ENCODE measurements at regions not wholly inside any gene's neighbourhood (a gene's known extent, or its start where the extent isn't known, plus 50 kb on each side); places are given as distances from the start of the nearest gene placed in this dataset.
"Not testable (repeated sequence)": the region's sequence is repeated elsewhere in the genome, so short reads cannot be mapped to it uniquely, and the experiment has no call there.

- DNase-seq: no peak
Observed at GRCh38 chr18:73045037-73045436, 177.2 kb upstream of the NETO1 start.

GRCh38 chr18:73043611-73044010 lies 175.8 kb upstream of the NETO1 start:
- DNase-seq: no peak

GRCh38 chr18:73043211-73043610 lies 175.4 kb upstream of the NETO1 start:
- DNase-seq: no peak

GRCh38 chr18:73040247-73040646 lies 172.5 kb upstream of the NETO1 start:
- no peak for DNase-seq

GRCh38 chr18:73038336-73038735 lies 170.5 kb upstream of the NETO1 start:
- DNase-seq: no peak

- DNase-seq: no peak
Observed at GRCh38 chr18:73023975-73024374, 156.2 kb upstream of the NETO1 start.

- no peak for DNase-seq
Observed at GRCh38 chr18:73009691-73010090, 141.9 kb upstream of the NETO1 start.

- DNase-seq: no peak
Observed at GRCh38 chr18:73007915-73008308, 140.1 kb upstream of the NETO1 start.

GRCh38 chr18:73007195-73007914 lies 139.6 kb upstream of the NETO1 start:
- no peak for DNase-seq

- no peak for DNase-seq
Observed at GRCh38 chr18:73006331-73006730, 138.5 kb upstream of the NETO1 start.

- DNase-seq: no peak
Observed at GRCh38 chr18:73004260-73004659, 136.5 kb upstream of the NETO1 start.

- no peak for DNase-seq
Observed at GRCh38 chr18:72999971-73000607, 132.3 kb upstream of the NETO1 start.

- no peak for DNase-seq
Observed at GRCh38 chr18:72995558-72995957, 127.8 kb upstream of the NETO1 start.

GRCh38 chr18:72993250-72993649 lies 125.5 kb upstream of the NETO1 start:
- no peak for DNase-seq

- no peak for DNase-seq
Observed at GRCh38 chr18:72991379-72991778, 123.6 kb upstream of the NETO1 start.

- not testable (repeated sequence) for DNase-seq
Observed at GRCh38 chr18:72987570-72987969, 119.8 kb upstream of the NETO1 start.

- no peak for DNase-seq
Observed at GRCh38 chr18:72986103-72986502, 118.3 kb upstream of the NETO1 start.

GRCh38 chr18:72985686-72986085 lies 117.9 kb upstream of the NETO1 start:
- no peak for DNase-seq

- no peak for DNase-seq
Observed at GRCh38 chr18:72984290-72984689, 116.5 kb upstream of the NETO1 start.

GRCh38 chr18:72973841-72974240 lies 106.1 kb upstream of the NETO1 start:
- no peak for DNase-seq

- no peak for DNase-seq
Observed at GRCh38 chr18:72965616-72966015, 97.8 kb upstream of the NETO1 start.

- DNase-seq: not testable (repeated sequence)
Observed at GRCh38 chr18:72958195-72958594, 90.4 kb upstream of the NETO1 start.

GRCh38 chr18:72948439-72948838 lies 80.7 kb upstream of the NETO1 start:
- DNase-seq: no peak

- DNase-seq: no peak
Observed at GRCh38 chr18:72942766-72943165, 75.0 kb upstream of the NETO1 start.

GRCh38 chr18:72940986-72941385 lies 73.2 kb upstream of the NETO1 start:
- no peak for DNase-seq

Data from CD4-positive, alpha-beta T cell treated with Interleukin-12 subunit alpha and Interleukin-12 subunit beta, for 1 hour (primary cell).